H4 (cell line): ENCODE measurements at regions not wholly inside any gene's neighbourhood (a gene's known extent, or its start where the extent isn't known, plus 50 kb on each side); places are given as distances from the start of the nearest gene placed in this dataset.

Experiments used
- DNase-seq: peaks from one replicate; pipeline ENCODE4 v3.0.0-alpha.2; 2015; ENCODE audit warnings: low spot score

- DNase-seq, result no peak
Observed at GRCh38 chr2:128368437-128369107, 49.9 kb upstream of the HS6ST1 start.

GRCh38 chr2:128369108-128369555 lies 50.5 kb upstream of the HS6ST1 start:
- no peak for DNase-seq

- no peak for DNase-seq
Observed at GRCh38 chr2:128369602-128370467, 51.2 kb upstream of the HS6ST1 start.

GRCh38 chr2:128370468-128371247 lies 52.0 kb upstream of the HS6ST1 start:
- no peak for DNase-seq

GRCh38 chr2:128371248-128371630 lies 52.6 kb upstream of the HS6ST1 start:
- DNase-seq, result no peak

- DNase-seq, result no peak
Observed at GRCh38 chr2:128371648-128372345, 53.1 kb upstream of the HS6ST1 start.

GRCh38 chr2:128372621-128373341 lies 54.1 kb upstream of the HS6ST1 start:
- DNase-seq, result no peak

GRCh38 chr2:128373451-128374000 lies 54.9 kb upstream of the HS6ST1 start:
- DNase-seq, result no peak

- peak; percentile 88 for DNase-seq
Observed at GRCh38 chr2:128374001-128374710, 55.5 kb upstream of the HS6ST1 start.

- no peak for DNase-seq
Observed at GRCh38 chr2:128374711-128375413, 56.2 kb upstream of the HS6ST1 start.

- no peak for DNase-seq
Observed at GRCh38 chr2:128375454-128375853, 56.8 kb upstream of the HS6ST1 start.

- DNase-seq, result no peak
Observed at GRCh38 chr2:128376241-128377041, 57.8 kb upstream of the HS6ST1 start.

- DNase-seq, result no peak
Observed at GRCh38 chr2:128377071-128377910, 58.6 kb upstream of the HS6ST1 start.

- DNase-seq, result no peak
Observed at GRCh38 chr2:128378231-128379020, 59.8 kb upstream of the HS6ST1 start.

- DNase-seq, result peak; percentile 77
Observed at GRCh38 chr2:128379021-128380015, 60.6 kb upstream of the HS6ST1 start.
